CD4-positive, alpha-beta T cell (primary cell): ENCODE measurements at regions not wholly inside any gene's neighbourhood (a gene's known extent, or its start where the extent isn't known, plus 50 kb on each side); places are given as distances from the start of the nearest gene placed in this dataset.
A peak's percentile ranks its signal among the peaks of the same experiment; 100 is the strongest.

Source experiments
- ATAC-seq: fragments of 200-7000 bp; cut with Tn5 transposase; one replicate; pipeline ENCODE4 v1.10.0; 2022; ENCODE audit warnings: mild to moderate bottlenecking; ENCODE audit not compliant: poor library complexity
- CTCF ChIA-PET: fragments of 350-600 bp; sonication (Branson Sonifier 250); formaldehyde crosslinking; loops from one replicate; lab custom pipeline; 2021; ENCODE audit warnings: antibody characterized with exemption, inconsistent platforms; lab: Charles Lee
- POLR2A ChIA-PET: fragments of 350-600 bp; sonication (Branson Sonifier 250); formaldehyde crosslinking; loops from one replicate; lab custom pipeline; 2021; ENCODE audit warnings: antibody characterized with exemption, inconsistent platforms; lab: Charles Lee
- DNase-seq, 14 experiments: peaks; one replicate each; pipeline ENCODE4 v3.0.0-alpha.2; 2013 to 2020; ENCODE audit warnings: mixed read lengths in 2 of 14
- H3K27ac ChIP-seq, 2 donors: one replicate each; pipeline versions ENCODE4 v1.5.1 to v1.7.0; 2013; ENCODE audit warnings: low read length in 2 of 2, low read depth in 1 of 2, mild to moderate bottlenecking in 1 of 2
- H3K27me3 ChIP-seq, 2 experiments: 1 replicate in 1 of 2; 2 replicates in 1 of 2; pipeline versions ENCODE4 v1.6.1 to v1.7.0; 2013; ENCODE audit warnings: low read length in 2 of 2, control low read depth in 1 of 2, mild to moderate bottlenecking in 1 of 2, moderate library complexity in 1 of 2; ENCODE audit not compliant: insufficient read depth in 2 of 2, control insufficient read depth in 1 of 2
- H3K36me3 ChIP-seq: one replicate; pipeline ENCODE4 v1.6.1; 2013; ENCODE audit warnings: low read length, control low read depth; ENCODE audit not compliant: insufficient read depth
- H3K4me1 ChIP-seq: one replicate; pipeline ENCODE4 v1.6.1; 2013; ENCODE audit warnings: low read length, control low read depth; ENCODE audit not compliant: insufficient read depth
- H3K4me3 ChIP-seq: one replicate; pipeline ENCODE4 v1.5.1; 2013; ENCODE audit warnings: mild to moderate bottlenecking, low read length, moderate library complexity
- H3K9me3 ChIP-seq, 2 experiments: 1 replicate in 1 of 2; 2 replicates in 1 of 2; pipeline versions ENCODE4 v1.6.1 to v1.7.0; 2013; ENCODE audit warnings: low read length in 2 of 2, mild to moderate bottlenecking in 2 of 2, control low read depth in 1 of 2, moderate library complexity in 1 of 2; ENCODE audit not compliant: control insufficient read depth in 1 of 2, insufficient read depth in 1 of 2
- H3K27ac Mint-ChIP-seq: one replicate; pipeline ENCODE4 v1.8.0; 2020; ENCODE audit warnings: mixed read lengths
- H3K27me3 Mint-ChIP-seq: one replicate; pipeline ENCODE4 v1.8.0; 2021; ENCODE audit warnings: mixed read lengths
- H3K36me3 Mint-ChIP-seq: one replicate; pipeline ENCODE4 v1.8.0; 2021; ENCODE audit warnings: low read depth, mixed read lengths
- H3K4me1 Mint-ChIP-seq: one replicate; pipeline ENCODE4 v1.8.0; 2021; ENCODE audit warnings: low read depth, mixed read lengths
- H3K4me3 Mint-ChIP-seq: one replicate; pipeline ENCODE4 v1.8.0; 2020; ENCODE audit warnings: mild to moderate bottlenecking, mixed read lengths
- H3K9me3 Mint-ChIP-seq: one replicate; pipeline ENCODE4 v1.8.0; 2020; ENCODE audit warnings: mixed read lengths
- CTCF ChIP-seq: fragments of 200-600 bp; IDR thresholded peaks from one replicate; pipeline ENCODE4 v1.8.0; 2022; ENCODE audit warnings: antibody characterized with exemption, mild to moderate bottlenecking
- intact Hi-C, 2 experiments: fragments of 100-400 bp; cut with DNase I in 1 of 2; cut with micrococcal nuclease in 1 of 2; formaldehyde crosslinking; loops; one replicate each; pipeline versions ENCODE4 v1.15.1 to v1.9.0; 2023 to 2025; cut with DNase I, micrococcal nuclease

- no peak overlapping the region for H3K4me3 ChIP-seq
- H3K4me3 Mint-ChIP-seq = no peak overlapping the region
- DNase-seq (no peak), ATAC-seq (no peak)
- H3K27ac ChIP-seq = no peak overlapping the region
- no peak for TF ChIP-seq CTCF
- no peaks in the 10 kb centered on the region for H3K36me3 ChIP-seq
- H3K27ac Mint-ChIP-seq = no peak overlapping the region
- ChIA-PET POLR2A (no interaction called here), CTCF (no interaction called here)
- H3K4me1 Mint-ChIP-seq = no peaks in the 10 kb centered on the region
- intact Hi-C loops = no loop called here
- no peaks in the 10 kb centered on the region for H3K4me1 ChIP-seq
- H3K9me3 Mint-ChIP-seq = no peaks in the 10 kb centered on the region
- H3K36me3 Mint-ChIP-seq = no peaks in the 10 kb centered on the region
- no peaks in the 10 kb centered on the region for H3K27me3 ChIP-seq
- H3K27me3 Mint-ChIP-seq = peaks cover 10% of the 10 kb centered on the region
- no peaks in the 10 kb centered on the region for H3K9me3 ChIP-seq
Observed at GRCh38 chr10:21080261-21080660, 183.2 kb upstream of the NEBL start.

- H3K4me1 Mint-ChIP-seq = no peaks in the 10 kb centered on the region
- Histone ChIP-seq H3K27ac (no peak overlapping the region), H3K36me3 (no peaks in the 10 kb centered on the region), H3K4me1 (no peaks in the 10 kb centered on the region), H3K9me3 (no peaks in the 10 kb centered on the region), H3K4me3 (no peak overlapping the region), H3K27me3 (no peaks in the 10 kb centered on the region)
- DNase-seq (no peak), ATAC-seq (no peak)
- no peak for TF ChIP-seq CTCF
- H3K36me3 Mint-ChIP-seq = no peaks in the 10 kb centered on the region
- H3K9me3 Mint-ChIP-seq = no peaks in the 10 kb centered on the region
- intact Hi-C loops = no loop called here
- ChIA-PET POLR2A (interaction anchor here (0.6 kb wide), 1 partner anchor 589 kb away, joined by 3 read pairs; no protein-coding TSS in a partner anchor), CTCF (no interaction called here)
- H3K27ac Mint-ChIP-seq = no peak overlapping the region
- H3K4me3 Mint-ChIP-seq = no peak overlapping the region
- H3K27me3 Mint-ChIP-seq = peaks cover 10% of the 10 kb centered on the region
Observed at GRCh38 chr10:21079330-21079658, 182.2 kb upstream of the NEBL start.

GRCh38 chr10:21078410-21079329 is 181.6 kb upstream of the NEBL start:
- DNase-seq (peak in 2 of 14 experiments; percentile 10 to 25), ATAC-seq (no peak)
- H3K27me3 Mint-ChIP-seq = peaks cover 14% of the 10 kb centered on the region
- no peak overlapping the region for H3K4me3 Mint-ChIP-seq
- no peaks in the 10 kb centered on the region for H3K36me3 Mint-ChIP-seq
- H3K4me1 Mint-ChIP-seq = no peaks in the 10 kb centered on the region
- no peak overlapping the region for H3K27ac Mint-ChIP-seq
- Histone ChIP-seq H3K9me3 (no peaks in the 10 kb centered on the region), H3K27me3 (no peaks in the 10 kb centered on the region), H3K27ac (no peak overlapping the region), H3K36me3 (no peaks in the 10 kb centered on the region), H3K4me1 (no peaks in the 10 kb centered on the region), H3K4me3 (no peak overlapping the region)
- intact Hi-C loops = no loop called here
- CTCF ChIA-PET = no interaction called here
- peak; percentile 16 for TF ChIP-seq CTCF
- POLR2A ChIA-PET = interaction anchor here (0.6 kb wide), 1 partner anchor 589 kb away, joined by 3 read pairs; no protein-coding TSS in a partner anchor
- no peaks in the 10 kb centered on the region for H3K9me3 Mint-ChIP-seq
